HUES64 (cell line): ENCODE measurements at regions not wholly inside any gene's neighbourhood (a gene's known extent, or its start where the extent isn't known, plus 50 kb on each side); places are given as distances from the start of the nearest gene placed in this dataset.
"Not testable (repeated sequence)": the region's sequence is repeated elsewhere in the genome, so short reads cannot be mapped to it uniquely, and the experiment has no call there.

ENCODE experiments used
- H3K27ac ChIP-seq: 2 replicates; pipeline ENCODE4 v1.7.0; 2013; ENCODE audit warnings: low read depth, low read length, inconsistent platforms
- H3K27me3 ChIP-seq: 2 replicates; pipeline ENCODE4 v1.6.1; 2013; ENCODE audit warnings: mild to moderate bottlenecking, low read length; ENCODE audit not compliant: insufficient read depth
- H3K36me3 ChIP-seq: 2 replicates; pipeline ENCODE4 v1.6.1; 2013; ENCODE audit warnings: mild to moderate bottlenecking, low read length; ENCODE audit not compliant: insufficient read depth
- H3K4me1 ChIP-seq: 2 replicates; pipeline ENCODE4 v1.6.1; 2013; ENCODE audit warnings: mild to moderate bottlenecking, low read length, moderate library complexity; ENCODE audit not compliant: insufficient read depth
- H3K4me3 ChIP-seq: 2 replicates; pipeline ENCODE4 v1.5.1; 2013; ENCODE audit warnings: mild to moderate bottlenecking, low read length, moderate library complexity
- H3K9ac ChIP-seq: 2 replicates; pipeline ENCODE4 v1.6.1; 2013; ENCODE audit warnings: mild to moderate bottlenecking, low read depth, low read length
- H3K9me3 ChIP-seq: 2 replicates; pipeline ENCODE4 v1.6.1; 2013; ENCODE audit warnings: low read depth, low read length; ENCODE audit not compliant: insufficient read depth
- WGBS: fragments of 150-250, 120-280 bp; methylation state at CpG from one replicate; pipeline ENCODE4 v1.1.7; 2013; ENCODE audit warnings: missing lambda C conversion rate; 5-methylcytosine and 5-hydroxymethylcytosine counted together

DNA sequence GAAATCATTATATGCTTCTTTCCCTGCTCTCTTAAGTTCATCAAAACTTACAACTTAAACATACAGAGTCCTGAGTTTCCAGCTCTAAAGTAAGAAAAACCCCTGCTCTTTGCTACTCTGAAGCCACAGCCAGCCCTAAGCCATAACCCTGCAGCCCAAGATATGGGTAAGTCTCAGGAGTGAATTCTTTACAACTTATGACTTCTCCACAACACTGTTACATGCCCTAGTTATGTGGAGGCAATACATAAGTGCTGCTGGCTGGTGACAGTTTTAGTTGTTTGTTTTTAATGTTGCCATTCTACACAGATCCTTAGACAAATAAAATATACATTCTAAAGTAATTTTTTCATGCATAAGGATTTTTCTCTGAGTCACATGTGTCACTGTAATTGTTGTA is 100.2 kb downstream of the FBXO8 start:
- H3K9me3 ChIP-seq: no peaks in the 10 kb centered on the region
- no peaks in the 10 kb centered on the region for H3K27me3 ChIP-seq
- no peak overlapping the region for H3K4me3 ChIP-seq
- H3K27ac ChIP-seq: no peak overlapping the region
- H3K9ac ChIP-seq: no peak overlapping the region
- H3K36me3 ChIP-seq: no peaks in the 10 kb centered on the region
- no peaks in the 10 kb centered on the region for H3K4me1 ChIP-seq

GRCh38 chr4:174181827-174182226 is 101.6 kb downstream of the FBXO8 start:
- Histone ChIP-seq H3K9me3 (no peaks in the 10 kb centered on the region), H3K27ac (no peak overlapping the region), H3K27me3 (no peaks in the 10 kb centered on the region), H3K4me3 (no peak overlapping the region), H3K4me1 (no peaks in the 10 kb centered on the region), H3K36me3 (no peaks in the 10 kb centered on the region), H3K9ac (no peak overlapping the region)

- Histone ChIP-seq H3K9me3 (no peaks in the 10 kb centered on the region), H3K27ac (no peak overlapping the region), H3K4me1 (no peaks in the 10 kb centered on the region), H3K4me3 (no peak overlapping the region), H3K36me3 (no peaks in the 10 kb centered on the region), H3K27me3 (no peaks in the 10 kb centered on the region), H3K9ac (no peak overlapping the region)
- 88% methylated on average over 1 of the region's 1 CpG for WGBS
Measured at GRCh38 chr4:174177536-174177935, 105.9 kb downstream of the FBXO8 start.

DNA sequence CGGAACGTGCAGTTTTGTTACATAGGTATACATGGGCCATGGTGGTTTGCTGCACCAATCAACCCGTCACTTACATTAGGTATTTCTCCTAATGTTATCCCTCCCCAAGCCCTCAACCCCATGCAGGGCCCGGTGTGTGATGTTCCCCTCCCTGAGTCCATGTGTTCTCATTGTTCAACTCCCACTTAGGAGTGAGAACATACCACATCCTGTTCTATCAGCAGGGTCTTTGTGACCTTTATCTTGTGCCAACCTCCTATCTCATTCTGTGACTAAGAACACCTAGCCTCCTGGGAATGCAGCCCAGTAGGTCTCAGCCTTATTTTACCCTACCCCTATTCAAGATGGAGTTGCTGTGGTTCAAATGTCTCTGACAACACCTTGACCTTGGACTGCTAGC is 107.6 kb downstream of the FBXO8 start:
- not testable (repeated sequence) for H3K9ac ChIP-seq, H3K4me3 ChIP-seq, H3K27ac ChIP-seq, H3K4me1 ChIP-seq, H3K9me3 ChIP-seq, H3K36me3 ChIP-seq, H3K27me3 ChIP-seq
- 91% methylated on average over 4 of the region's 4 CpGs for WGBS

- Histone ChIP-seq H3K36me3 (no peaks in the 10 kb centered on the region), H3K4me3 (no peak overlapping the region), H3K9ac (no peak overlapping the region), H3K27me3 (no peaks in the 10 kb centered on the region), H3K4me1 (no peaks in the 10 kb centered on the region), H3K27ac (no peak overlapping the region), H3K9me3 (no peaks in the 10 kb centered on the region)
- WGBS: 79% methylated on average over 1 of the region's 1 CpG
Measured at GRCh38 chr4:174173360-174173759, 110.1 kb downstream of the FBXO8 start.

DNA sequence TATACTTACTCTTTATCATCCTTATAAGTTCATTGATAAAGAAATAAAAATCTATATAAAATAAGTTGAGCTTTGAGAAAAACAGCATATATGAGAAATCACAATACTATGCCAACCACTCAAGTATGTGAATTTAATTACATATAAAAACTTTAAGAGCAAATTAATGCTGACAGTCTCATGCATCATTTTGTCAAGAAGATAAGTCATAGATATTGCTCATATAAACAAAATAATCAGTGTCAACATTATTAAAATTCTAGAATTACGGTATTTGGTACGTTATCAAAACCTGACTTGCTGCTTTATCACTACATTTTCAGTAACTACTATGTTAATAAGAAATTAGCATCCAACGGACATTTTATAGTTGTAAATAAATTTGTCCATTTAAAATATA is 111.2 kb downstream of the FBXO8 start:
- Histone ChIP-seq H3K4me3 (no peak overlapping the region), H3K27ac (no peak overlapping the region), H3K27me3 (no peaks in the 10 kb centered on the region), H3K9ac (no peak overlapping the region), H3K36me3 (no peaks in the 10 kb centered on the region), H3K9me3 (no peaks in the 10 kb centered on the region), H3K4me1 (no peaks in the 10 kb centered on the region)
- 100% methylated on average over 2 of the region's 3 CpGs for WGBS

DNA sequence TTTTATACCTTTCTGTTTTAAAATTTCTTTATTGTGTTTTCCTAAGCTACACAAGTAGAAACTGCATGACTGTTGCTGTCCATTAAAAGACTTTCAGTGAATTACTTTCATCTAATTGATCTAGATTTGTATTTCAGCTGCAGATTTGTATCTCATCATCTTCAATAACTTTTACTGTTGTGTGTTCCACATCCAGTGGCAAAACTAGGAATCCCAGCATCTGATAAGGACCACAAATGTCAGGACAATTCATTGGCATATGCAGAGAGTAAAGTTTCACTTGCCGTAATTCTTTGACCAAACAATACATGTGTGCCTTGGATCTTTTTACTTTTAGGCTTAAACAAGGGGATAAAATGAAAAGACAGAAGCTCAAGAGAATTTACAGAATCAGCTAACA is 112.6 kb downstream of the FBXO8 start:
- Histone ChIP-seq H3K4me1 (no peaks in the 10 kb centered on the region), H3K9me3 (no peaks in the 10 kb centered on the region), H3K27ac (no peak overlapping the region), H3K27me3 (no peaks in the 10 kb centered on the region), H3K36me3 (no peaks in the 10 kb centered on the region), H3K4me3 (no peak overlapping the region), H3K9ac (no peak overlapping the region)
- 100% methylated on average over 1 of the region's 1 CpG for WGBS

DNA sequence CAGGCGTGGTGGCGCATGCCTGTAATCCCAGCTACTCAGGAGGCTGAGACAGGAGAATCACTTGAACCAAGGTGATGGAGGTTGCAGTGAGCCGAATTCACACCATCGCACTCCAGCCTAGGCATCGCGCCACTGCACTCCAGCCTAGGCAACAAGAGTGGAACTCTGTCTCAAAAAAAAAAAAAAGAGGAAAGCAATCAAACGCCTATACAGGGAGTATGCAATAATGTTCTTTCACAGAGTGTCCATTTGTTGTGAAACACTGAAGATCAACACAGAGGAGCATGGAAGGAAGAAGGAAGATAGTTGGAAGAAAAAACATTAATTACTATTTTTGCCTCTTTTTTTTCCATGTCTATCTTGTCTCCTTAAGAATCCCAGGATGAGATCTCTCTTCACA is 113.4 kb downstream of the FBXO8 start:
- no peaks in the 10 kb centered on the region for H3K36me3 ChIP-seq
- 96% methylated on average over 7 of the region's 7 CpGs for WGBS
- H3K4me3 ChIP-seq: no peak overlapping the region
- H3K27ac ChIP-seq: no peak overlapping the region
- no peaks in the 10 kb centered on the region for H3K9me3 ChIP-seq
- H3K4me1 ChIP-seq: no peaks in the 10 kb centered on the region
- H3K9ac ChIP-seq: no peak overlapping the region
- no peaks in the 10 kb centered on the region for H3K27me3 ChIP-seq

DNA sequence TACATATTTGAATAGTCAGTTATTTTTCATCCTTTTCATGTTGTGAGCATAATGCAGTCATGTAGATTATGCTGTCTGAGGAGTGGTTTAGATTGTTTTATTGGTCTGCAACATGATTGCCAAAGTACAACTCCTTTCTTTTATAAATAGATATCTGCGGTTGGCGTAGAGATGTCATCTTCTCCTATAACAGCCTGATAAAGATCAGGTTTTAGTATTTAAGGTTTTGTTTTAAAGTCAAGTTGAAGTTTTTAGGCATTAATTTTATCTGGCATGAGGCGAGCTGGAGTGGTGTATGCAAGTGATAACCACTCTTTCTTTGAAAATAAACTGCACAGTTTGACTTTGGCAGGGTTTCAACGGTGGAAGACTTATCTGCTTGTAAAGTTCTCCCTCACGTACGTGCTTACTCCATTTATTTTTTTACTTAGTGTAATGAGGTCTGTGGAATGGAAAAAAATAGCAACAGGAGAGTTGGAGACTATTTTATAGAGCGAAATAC is 126.3 kb downstream of the FBXO8 start:
- no peaks in the 10 kb centered on the region for H3K9me3 ChIP-seq
- no peak overlapping the region for H3K27ac ChIP-seq
- H3K4me3 ChIP-seq: no peak overlapping the region
- H3K9ac ChIP-seq: no peak overlapping the region
- peaks cover 7% of the 10 kb centered on the region; the same call in 1 of the 2 replicates for H3K4me1 ChIP-seq
- no peaks in the 10 kb centered on the region for H3K36me3 ChIP-seq
- no peaks in the 10 kb centered on the region for H3K27me3 ChIP-seq
- WGBS: 96% methylated on average over 7 of the region's 7 CpGs

DNA sequence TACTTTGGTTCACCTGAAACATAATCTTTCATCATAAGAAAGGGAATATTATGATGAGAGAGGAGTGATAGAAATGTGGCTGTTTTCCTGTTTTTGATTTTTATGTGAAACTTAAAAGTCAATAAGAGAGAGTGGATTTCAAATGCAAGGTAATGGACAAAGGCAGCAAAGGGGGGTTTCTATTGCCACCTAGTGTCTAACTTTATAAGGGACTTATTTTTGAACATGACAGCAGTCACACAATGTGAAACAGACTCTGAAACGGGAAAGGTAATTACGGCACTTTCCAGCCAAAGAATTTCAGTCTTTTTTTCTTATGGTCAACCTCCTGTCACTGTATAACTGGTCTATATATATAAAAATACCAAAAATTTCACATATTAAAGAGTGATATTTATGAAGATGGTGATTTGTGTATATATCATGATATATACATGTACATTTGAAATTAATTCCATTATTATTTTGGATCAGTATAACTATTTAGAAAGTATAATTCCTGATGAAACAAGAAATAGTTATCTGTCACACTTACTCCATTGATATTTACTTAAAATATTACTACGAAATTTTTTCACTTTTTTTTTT is 127.1 kb downstream of the FBXO8 start:
- peaks cover 7% of the 10 kb centered on the region; the same call in 1 of the 2 replicates for H3K4me1 ChIP-seq
- no peaks in the 10 kb centered on the region for H3K9me3 ChIP-seq
- H3K4me3 ChIP-seq: no peak overlapping the region
- no peak overlapping the region for H3K27ac ChIP-seq
- no peaks in the 10 kb centered on the region for H3K27me3 ChIP-seq
- no peak overlapping the region for H3K9ac ChIP-seq
- WGBS: 52% methylated on average over 2 of the region's 3 CpGs
- no peaks in the 10 kb centered on the region for H3K36me3 ChIP-seq

GRCh38 chr4:174154215-174154854 is 129.1 kb downstream of the FBXO8 start:
- H3K27me3 ChIP-seq: no peaks in the 10 kb centered on the region
- no peak overlapping the region for H3K4me3 ChIP-seq
- no peak overlapping the region for H3K9ac ChIP-seq
- H3K27ac ChIP-seq: no peak overlapping the region
- 83% methylated on average over 3 of the region's 5 CpGs for WGBS
- no peaks in the 10 kb centered on the region for H3K36me3 ChIP-seq
- H3K9me3 ChIP-seq: no peaks in the 10 kb centered on the region
- peaks cover 7% of the 10 kb centered on the region; the same call in 1 of the 2 replicates for H3K4me1 ChIP-seq
